Left lung (tissue), 4 donors: ENCODE measurements at regions not wholly inside any gene's neighbourhood (a gene's known extent, or its start where the extent isn't known, plus 50 kb on each side); places are given as distances from the start of the nearest gene placed in this dataset.

Experiments
- ATAC-seq: fragments of 200-7000 bp; cut with Tn5 transposase; one replicate; pipeline ENCODE4 v1.9.1; 2020; ENCODE audit warnings: moderate library complexity
- DNase-seq, 4 donors: peaks; one replicate each; pipeline ENCODE4 v3.0.0-alpha.2; 2013 to 2020
- H3K27ac ChIP-seq, 2 donors: fragments of 200-600 bp; sonication (generic) in 1 of 2; one replicate each; pipeline versions ENCODE4 v1.5.0 to v1.8.0; 2020 to 2021
- H3K27me3 ChIP-seq, 2 donors: fragments of 200-600 bp; sonication (generic) in 1 of 2; one replicate each; pipeline versions ENCODE4 v1.5.0 to v1.8.0; 2020 to 2021
- H3K36me3 ChIP-seq, 2 donors: fragments of 200-600 bp; sonication (generic) in 1 of 2; one replicate each; pipeline versions ENCODE4 v1.5.0 to v1.8.0; 2020 to 2021
- H3K4me1 ChIP-seq, 2 donors: fragments of 200-600 bp; one replicate each; pipeline ENCODE4 v1.8.0; 2021
- H3K4me3 ChIP-seq, 2 donors: fragments of 200-600 bp; sonication (generic) in 1 of 2; one replicate each; pipeline versions ENCODE4 v1.5.0 to v1.8.0; 2020 to 2021; ENCODE audit warnings: mild to moderate bottlenecking in 1 of 2
- H3K9me3 ChIP-seq, 2 donors: fragments of 200-600 bp; sonication (generic) in 1 of 2; one replicate each; pipeline versions ENCODE4 v1.5.0 to v1.8.0; 2020 to 2021
- CTCF ChIP-seq, 2 donors: fragments of 200-600 bp; sonication (generic) in 1 of 2; IDR thresholded peaks; one replicate each; pipeline versions ENCODE4 v1.5.0 to v1.8.0; 2021; ENCODE audit warnings: antibody characterized with exemption in 2 of 2
- intact Hi-C, 2 donors: fragments of 100-400 bp; cut with DNase I; formaldehyde crosslinking; loops; one replicate each; pipeline versions ENCODE4 v1.11.2 to v1.14.2; 2022
- donor health status: DM: no; HTN: yes; CAD: no.
- donor health status: DM: no; HTN: no; CAD: no.

- H3K4me3 ChIP-seq = no peak overlapping the region
- H3K9me3 ChIP-seq = peaks cover 0 to 4% of the 10 kb centered on the region in 2 donors
- peak; percentile 20 for ATAC-seq
- no peak for TF ChIP-seq CTCF (IDR thresholded peaks at IDR 0.05)
- intact Hi-C loops = no loop called here
- peaks cover 0 to 9% of the 10 kb centered on the region in 2 donors for H3K4me1 ChIP-seq
- DNase-seq = peak in 2 of 4 donors; percentile 61 to 76
- H3K27ac ChIP-seq = no peak overlapping the region
- H3K27me3 ChIP-seq = no peaks in the 10 kb centered on the region
- no peaks in the 10 kb centered on the region for H3K36me3 ChIP-seq
Measured at GRCh38 chr9:115978659-115979096, 174.9 kb upstream of the PAPPA start.

- Histone ChIP-seq H3K36me3 (no peaks in the 10 kb centered on the region), H3K4me3 (no peak overlapping the region), H3K27ac (no peak overlapping the region), H3K4me1 (peaks cover 0 to 9% of the 10 kb centered on the region in 2 donors), H3K9me3 (peaks cover 0 to 4% of the 10 kb centered on the region in 2 donors), H3K27me3 (no peaks in the 10 kb centered on the region)
- intact Hi-C loops = no loop called here
- TF ChIP-seq CTCF (IDR thresholded peaks at IDR 0.05) = no peak
- no peak for DNase-seq
- no peak for ATAC-seq
Measured at GRCh38 chr9:115980054-115980453, 173.5 kb upstream of the PAPPA start.

DNA sequence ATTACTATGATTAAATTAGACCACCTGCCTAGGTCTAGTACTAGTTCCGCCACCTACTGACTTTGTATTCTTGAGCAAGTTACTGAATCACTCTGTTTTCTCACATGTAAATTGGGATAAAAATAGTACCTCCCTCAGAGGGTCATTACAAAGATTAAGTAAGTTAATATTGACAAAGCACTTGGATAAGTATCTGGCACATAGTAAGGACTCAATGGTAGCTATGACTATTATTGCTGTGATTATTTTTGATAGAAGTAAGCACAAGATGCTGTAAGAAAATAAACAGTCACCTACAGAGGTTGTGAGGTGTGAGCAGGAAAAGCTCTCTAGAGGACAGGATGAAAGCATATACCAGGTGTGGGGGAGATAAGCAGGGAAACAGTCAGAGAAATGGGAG is 173.1 kb upstream of the PAPPA start:
- intact Hi-C loops = no loop called here
- H3K27ac ChIP-seq = no peak overlapping the region
- no peak for TF ChIP-seq CTCF (IDR thresholded peaks at IDR 0.05)
- DNase-seq (no peak), ATAC-seq (peak; percentile 91)
- H3K9me3 ChIP-seq = peaks cover 0 to 4% of the 10 kb centered on the region in 2 donors
- no peaks in the 10 kb centered on the region for H3K27me3 ChIP-seq
- H3K4me1 ChIP-seq = peaks cover 0 to 9% of the 10 kb centered on the region in 2 donors
- no peak overlapping the region for H3K4me3 ChIP-seq
- H3K36me3 ChIP-seq = no peaks in the 10 kb centered on the region

DNA sequence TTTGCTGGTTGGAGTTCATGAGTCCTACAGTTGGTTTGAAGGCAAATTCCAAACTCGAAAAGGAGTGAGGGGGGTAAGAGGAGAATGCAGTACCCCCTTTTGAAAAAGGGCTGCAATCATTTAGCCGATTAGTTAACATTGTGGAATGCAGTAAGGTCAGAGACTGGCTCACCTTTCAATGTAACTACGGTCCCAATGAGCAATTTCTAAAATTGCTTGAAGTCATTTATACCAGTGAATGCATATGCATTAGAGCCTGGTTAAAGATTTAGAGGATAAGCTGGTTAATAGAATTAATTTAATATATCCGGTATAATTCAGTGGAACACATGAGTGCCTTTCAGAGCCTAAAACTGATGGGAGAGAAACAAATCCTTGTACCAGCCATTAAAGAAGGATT is 172.6 kb upstream of the PAPPA start:
- Histone ChIP-seq H3K9me3 (peaks cover 0 to 4% of the 10 kb centered on the region in 2 donors), H3K27ac (no peak overlapping the region), H3K27me3 (no peaks in the 10 kb centered on the region), H3K4me3 (no peak overlapping the region), H3K36me3 (no peaks in the 10 kb centered on the region), H3K4me1 (peaks cover 0 to 9% of the 10 kb centered on the region in 2 donors)
- ATAC-seq (no peak), DNase-seq (no peak)
- intact Hi-C loops = no loop called here
- no peak for TF ChIP-seq CTCF (IDR thresholded peaks at IDR 0.05)

GRCh38 chr9:115983366-115983765 is 170.2 kb upstream of the PAPPA start:
- DNase-seq = no peak
- ATAC-seq = no peak
- Histone ChIP-seq H3K27me3 (no peaks in the 10 kb centered on the region), H3K4me1 (peaks cover 0 to 6% of the 10 kb centered on the region in 2 donors), H3K36me3 (no peaks in the 10 kb centered on the region), H3K9me3 (no peaks in the 10 kb centered on the region), H3K4me3 (no peak overlapping the region), H3K27ac (no peak overlapping the region)
- no peak for TF ChIP-seq CTCF (IDR thresholded peaks at IDR 0.05)
- intact Hi-C loops = no loop called here
